GM21381 (cell line): ENCODE measurements at regions not wholly inside any gene's neighbourhood (a gene's known extent, or its start where the extent isn't known, plus 50 kb on each side); places are given as distances from the start of the nearest gene placed in this dataset.
"Not testable (repeated sequence)": the region's sequence is repeated elsewhere in the genome, so short reads cannot be mapped to it uniquely, and the experiment has no call there.

ENCODE experiments used
- ATAC-seq: cut with Tn5 transposase; IDR thresholded peaks from one replicate; pipeline ENCODE4 v1.9.1; 2021; ENCODE audit warnings: mild to moderate bottlenecking, moderate library complexity; ENCODE audit not compliant: unreplicated experiment

GRCh38 chr12:47610686-47611252 lies 95.1 kb downstream of the RPAP3 start:
- ATAC-seq, result no peak

GRCh38 chr12:47609806-47610205 lies 96.0 kb downstream of the RPAP3 start:
- ATAC-seq, result no peak

GRCh38 chr12:47608671-47609070 lies 97.2 kb downstream of the RPAP3 start:
- ATAC-seq, result not testable (repeated sequence)

GRCh38 chr12:47604221-47604873 lies 101.5 kb downstream of the RPAP3 start:
- no peak for ATAC-seq

GRCh38 chr12:47602949-47603558 lies 102.8 kb downstream of the RPAP3 start:
- no peak for ATAC-seq

GRCh38 chr12:47602325-47602724 lies 103.5 kb downstream of the RPAP3 start:
- ATAC-seq, result no peak

GRCh38 chr12:47601071-47601470 lies 104.8 kb downstream of the RPAP3 start:
- ATAC-seq, result no peak

GRCh38 chr12:47591795-47592194 lies 114.0 kb downstream of the RPAP3 start:
- ATAC-seq, result no peak

- no peak for ATAC-seq
Measured at GRCh38 chr12:47591361-47591791, 114.5 kb downstream of the RPAP3 start.

GRCh38 chr12:47590771-47591360 lies 115.0 kb downstream of the RPAP3 start:
- no peak for ATAC-seq

- no peak for ATAC-seq
Measured at GRCh38 chr12:47586952-47587669, 118.7 kb downstream of the RPAP3 start.

GRCh38 chr12:47585507-47585906 lies 120.3 kb downstream of the RPAP3 start:
- ATAC-seq, result no peak

- no peak for ATAC-seq
Measured at GRCh38 chr12:47578836-47579235, 127.0 kb downstream of the RPAP3 start.

GRCh38 chr12:47577206-47577989 lies 128.4 kb downstream of the RPAP3 start:
- ATAC-seq, result no peak

- no peak for ATAC-seq
Measured at GRCh38 chr12:47576289-47576945, 129.4 kb downstream of the RPAP3 start.

- no peak for ATAC-seq
Measured at GRCh38 chr12:47574252-47575021, 131.4 kb downstream of the RPAP3 start.

GRCh38 chr12:47573146-47573659 lies 132.6 kb downstream of the RPAP3 start:
- no peak for ATAC-seq

- ATAC-seq, result no peak
Measured at GRCh38 chr12:47570151-47570550, 135.7 kb downstream of the RPAP3 start.

- no peak for ATAC-seq
Measured at GRCh38 chr12:47562201-47562600, 143.6 kb downstream of the RPAP3 start.
